HG02943 (cell line): ENCODE measurements at regions not wholly inside any gene's neighbourhood (a gene's known extent, or its start where the extent isn't known, plus 50 kb on each side); places are given as distances from the start of the nearest gene placed in this dataset.
"Not testable (repeated sequence)": the region's sequence is repeated elsewhere in the genome, so short reads cannot be mapped to it uniquely, and the experiment has no call there.

Source experiments
- ATAC-seq: cut with Tn5 transposase; IDR thresholded peaks from one replicate; pipeline ENCODE4 v1.9.1; 2021; ENCODE audit warnings: mild to moderate bottlenecking, low read depth, moderate library complexity; ENCODE audit not compliant: unreplicated experiment

- no peak for ATAC-seq
These were observed 93.6 kb upstream of the COL1A2 start for GRCh38 chr7:94301024-94301586.

GRCh38 chr7:94303118-94303517 lies 91.6 kb upstream of the COL1A2 start:
- ATAC-seq: no peak

- ATAC-seq: no peak
These were observed 91.0 kb upstream of the COL1A2 start for GRCh38 chr7:94303695-94304094.

DNA sequence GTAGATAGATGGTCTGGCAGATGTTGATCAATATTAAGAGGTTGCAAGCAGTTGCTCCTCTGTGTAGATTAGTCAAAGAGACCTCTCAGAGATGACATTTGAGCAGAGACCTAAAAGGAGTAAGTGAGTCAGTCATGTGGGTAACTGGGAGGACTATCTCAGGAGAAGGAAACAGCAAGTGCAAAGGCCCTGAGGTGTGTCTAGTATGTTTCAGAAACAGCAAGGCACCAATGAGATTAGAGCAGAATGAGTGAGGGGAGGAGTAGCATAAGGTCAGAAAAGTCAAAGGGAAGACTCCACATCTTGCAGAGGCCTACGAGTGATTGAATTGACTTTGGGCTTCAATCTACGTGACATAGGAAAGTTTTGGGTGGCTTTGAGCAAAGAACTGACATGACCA lies 89.8 kb upstream of the COL1A2 start:
- no peak for ATAC-seq

GRCh38 chr7:94305836-94306235 lies 88.9 kb upstream of the COL1A2 start:
- no peak for ATAC-seq

- ATAC-seq: no peak
These were observed 87.2 kb upstream of the COL1A2 start for GRCh38 chr7:94307399-94308048.

DNA sequence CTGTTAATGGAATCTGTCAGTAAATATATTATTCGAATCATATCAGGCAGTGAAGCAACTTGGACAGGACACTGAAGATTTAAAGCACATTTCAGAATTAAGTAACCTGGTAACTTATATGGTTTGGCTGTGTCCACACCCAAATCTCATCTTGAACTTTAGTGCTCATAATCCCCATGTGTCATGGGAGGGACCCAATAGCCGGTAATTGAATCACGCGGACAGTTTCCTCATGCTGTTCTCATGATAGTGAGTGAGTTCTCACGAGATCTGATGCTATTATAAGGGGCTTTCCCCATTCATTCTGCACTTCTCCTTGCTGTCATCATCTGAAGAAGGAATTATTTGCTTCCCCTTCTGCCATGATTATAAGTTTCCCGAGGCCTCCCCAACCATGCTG lies 83.2 kb upstream of the COL1A2 start:
- no peak for ATAC-seq

GRCh38 chr7:94313926-94314325 lies 80.8 kb upstream of the COL1A2 start:
- ATAC-seq: no peak

DNA sequence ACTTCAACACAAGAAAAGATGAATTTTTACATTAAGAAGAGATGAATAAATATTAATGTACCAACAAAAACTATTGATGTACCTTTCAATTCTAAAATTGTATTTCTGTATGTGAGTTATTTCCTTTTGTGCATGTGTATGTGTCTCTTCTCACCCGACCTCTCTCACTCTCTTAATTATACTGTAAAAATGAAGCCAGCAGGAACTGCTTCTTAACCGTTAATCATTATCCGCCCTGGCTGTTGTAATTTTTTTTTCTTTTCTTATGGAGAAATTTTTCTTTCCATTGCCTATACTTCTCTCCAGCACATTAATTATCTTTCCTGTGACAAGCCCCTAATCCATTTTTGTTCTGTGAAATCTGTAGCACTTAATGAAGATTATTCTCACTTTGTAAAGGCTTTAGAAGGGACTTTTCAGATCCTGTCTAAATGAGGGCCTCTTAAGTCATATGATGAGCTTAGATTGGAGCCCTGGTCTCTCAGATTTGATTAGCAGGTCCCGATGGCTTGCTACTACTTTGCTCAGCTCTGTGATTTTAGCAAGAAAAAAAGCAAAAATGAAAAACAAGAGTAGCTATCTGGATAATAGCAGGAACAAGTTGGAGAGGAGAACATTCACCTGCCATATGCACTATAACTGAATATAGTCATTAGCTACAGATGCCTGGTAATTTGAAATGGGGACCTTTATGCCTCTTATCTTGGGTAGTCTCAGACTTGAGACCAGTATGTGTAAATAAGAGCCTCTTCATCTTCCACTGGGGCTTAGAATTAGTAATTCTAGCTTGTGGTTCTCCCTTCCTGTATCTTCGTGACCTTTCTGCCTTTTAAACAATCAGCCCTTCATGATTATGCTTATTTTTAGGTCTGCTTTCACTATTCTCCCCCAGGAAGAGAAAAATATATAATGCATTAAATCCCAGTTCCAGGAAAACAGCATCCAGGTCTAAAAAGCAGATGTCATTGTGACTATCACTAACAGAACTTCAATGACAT lies 80.0 kb upstream of the COL1A2 start:
- no peak for ATAC-seq

- not testable (repeated sequence) for ATAC-seq
These were observed 73.6 kb upstream of the COL1A2 start for GRCh38 chr7:94321138-94321537.

DNA sequence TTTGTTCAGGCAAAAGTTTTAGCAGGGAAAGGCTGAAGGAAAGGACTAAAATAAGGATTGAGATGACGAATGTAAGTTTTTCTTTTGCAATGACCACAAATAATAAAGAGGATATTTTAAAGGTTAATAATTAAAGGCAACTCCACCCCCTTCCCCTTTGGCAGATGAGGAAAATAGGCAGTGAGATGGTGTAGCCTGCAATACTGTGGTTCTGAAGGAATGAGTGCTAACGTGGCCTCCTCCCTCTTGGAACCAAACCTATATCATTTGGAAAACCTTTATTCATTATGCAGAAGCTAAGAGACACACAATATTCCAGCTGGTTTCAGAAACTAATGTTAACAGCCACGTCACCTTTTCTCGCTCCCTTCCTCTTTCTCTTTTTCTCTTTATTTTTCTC lies 70.9 kb upstream of the COL1A2 start:
- no peak for ATAC-seq

GRCh38 chr7:94324380-94325121 lies 70.1 kb upstream of the COL1A2 start:
- no peak for ATAC-seq

DNA sequence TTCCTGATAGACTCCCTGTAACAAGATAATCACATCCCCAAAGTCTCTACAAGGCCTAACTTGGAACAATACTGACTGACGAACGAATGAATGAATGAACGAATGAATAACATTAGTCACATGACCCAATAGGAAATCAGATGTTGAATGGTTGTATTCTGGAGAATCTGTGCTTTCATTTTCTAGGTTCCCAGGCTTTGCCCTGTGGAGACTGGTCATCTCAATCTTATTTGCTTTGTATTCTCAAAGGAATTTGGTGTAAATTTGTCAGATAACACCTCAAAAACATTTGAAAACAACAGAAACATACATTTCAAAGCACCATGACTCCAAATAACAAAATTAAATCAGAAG lies 69.6 kb upstream of the COL1A2 start:
- ATAC-seq: no peak

DNA sequence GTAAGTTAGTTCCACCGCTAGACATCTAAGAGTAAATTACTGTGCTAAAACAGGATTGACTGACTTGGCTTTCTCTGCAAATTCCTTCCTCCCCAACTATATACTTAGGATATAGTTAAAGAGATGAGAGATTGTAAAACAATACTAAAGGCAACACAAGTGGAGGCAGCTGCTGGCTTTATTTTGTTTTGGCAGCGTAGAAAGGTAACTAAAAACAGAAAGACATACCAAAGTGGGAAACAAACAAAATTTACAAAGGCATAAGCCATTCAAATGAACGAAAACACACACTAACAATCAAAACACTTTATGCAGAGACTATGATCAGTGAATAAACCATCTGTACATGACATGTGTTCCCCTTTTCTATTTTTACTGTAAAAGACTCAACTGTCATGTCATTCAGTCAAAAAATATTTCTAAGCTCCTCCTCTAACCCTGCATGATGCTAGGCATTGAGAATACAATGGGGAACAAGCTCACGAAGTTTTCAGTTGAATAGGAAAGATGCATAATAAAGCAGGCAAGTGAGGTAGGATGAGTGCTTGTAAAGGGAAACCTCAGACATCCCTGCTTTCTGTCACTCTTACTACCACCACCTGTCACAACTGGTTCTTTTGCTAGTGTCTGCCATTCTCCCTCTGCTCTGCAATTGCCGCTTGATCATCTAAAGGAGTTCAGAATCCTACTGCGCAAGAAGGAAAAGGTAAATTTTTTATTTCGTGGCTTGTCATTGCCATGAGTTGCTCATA lies 64.2 kb upstream of the COL1A2 start:
- ATAC-seq: no peak

- no peak for ATAC-seq
These were observed 62.1 kb upstream of the COL1A2 start for GRCh38 chr7:94332571-94332970.

DNA sequence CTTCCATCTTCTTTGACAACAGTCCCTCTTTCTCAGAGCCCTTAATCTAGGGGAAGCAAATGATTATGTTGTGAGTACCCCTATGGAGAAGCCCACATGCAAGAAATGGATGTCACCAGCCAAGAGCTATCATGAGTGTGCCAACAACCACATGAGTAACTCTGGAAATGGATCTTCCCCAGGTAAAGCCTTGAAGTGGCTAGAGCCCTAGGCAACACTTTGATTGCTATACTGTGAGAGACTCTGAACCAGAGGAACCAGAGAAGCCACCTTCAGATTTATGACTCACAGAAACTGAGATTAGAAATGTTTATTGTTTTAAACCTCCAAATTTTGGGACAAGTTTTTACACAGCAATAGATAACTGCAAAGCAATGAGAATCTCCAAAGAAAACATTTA lies 60.9 kb upstream of the COL1A2 start:
- no peak for ATAC-seq

GRCh38 chr7:94335586-94335985 lies 59.1 kb upstream of the COL1A2 start:
- no peak for ATAC-seq

DNA sequence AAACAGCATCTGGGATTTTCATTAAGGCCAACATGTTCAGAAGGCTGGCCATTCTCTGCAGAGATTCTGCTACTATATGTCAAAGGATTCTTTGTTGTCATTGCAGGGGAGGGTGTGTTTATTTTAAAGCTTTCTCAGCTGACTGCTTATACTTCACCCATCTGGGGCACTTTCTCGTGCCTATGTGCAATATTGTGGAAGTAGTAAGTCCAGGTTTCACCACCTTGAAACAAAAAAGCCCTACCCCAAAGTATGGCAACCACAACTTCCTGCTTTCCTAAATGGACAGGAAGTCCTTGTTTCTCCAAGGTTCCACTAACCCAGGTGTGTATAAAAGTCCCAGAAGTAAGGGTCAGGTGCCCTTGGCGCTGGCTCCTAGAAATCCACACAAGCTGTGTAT lies 58.7 kb upstream of the COL1A2 start:
- ATAC-seq: no peak

- ATAC-seq: no peak
These were observed 55.7 kb upstream of the COL1A2 start for GRCh38 chr7:94338921-94339371.

- ATAC-seq: no peak
These were observed 49.9 kb upstream of the COL1A2 start for GRCh38 chr7:94344826-94345225.
